H9 (cell line): ENCODE measurements at regions not wholly inside any gene's neighbourhood (a gene's known extent, or its start where the extent isn't known, plus 50 kb on each side); places are given as distances from the start of the nearest gene placed in this dataset.

Experiments
- DNase-seq: peaks from one replicate; pipeline ENCODE4 v3.0.0-alpha.2; 2017
- H2AFZ ChIP-seq: one replicate; pipeline ENCODE4 v1.6.1; 2013; ENCODE audit warnings: mild to moderate bottlenecking, low read length, control low read depth, moderate library complexity
- H2AK5ac ChIP-seq: 2 replicates; pipeline ENCODE4 v1.6.1; 2013; ENCODE audit warnings: low read length, control low read depth, mixed read lengths; ENCODE audit not compliant: insufficient read length
- H2BK120ac ChIP-seq: one replicate; pipeline ENCODE4 v1.6.1; 2013; ENCODE audit warnings: low read depth, mild to moderate bottlenecking, low read length, control low read depth, inconsistent platforms; ENCODE audit not compliant: poor library complexity, severe bottlenecking
- H2BK12ac ChIP-seq: 2 replicates; pipeline ENCODE4 v1.6.1; 2013; ENCODE audit warnings: low read length, control low read depth, mixed read lengths, low read depth; ENCODE audit not compliant: insufficient read length
- H2BK15ac ChIP-seq: 2 replicates; pipeline ENCODE4 v1.6.1; 2013; ENCODE audit warnings: low read depth, low read length, control low read depth
- H2BK20ac ChIP-seq: one replicate; pipeline ENCODE4 v1.6.1; 2013; ENCODE audit warnings: low read depth, mild to moderate bottlenecking, low read length, control low read depth, inconsistent platforms; ENCODE audit not compliant: poor library complexity, severe bottlenecking
- H2BK5ac ChIP-seq: 2 replicates; pipeline ENCODE4 v1.6.1; 2013; ENCODE audit warnings: low read length, control low read depth, mixed read lengths; ENCODE audit not compliant: insufficient read length
- H3K14ac ChIP-seq: 2 replicates; pipeline ENCODE4 v1.6.1; 2013; ENCODE audit warnings: low read length, control low read depth; ENCODE audit not compliant: insufficient read depth
- H3K18ac ChIP-seq: 2 replicates; pipeline ENCODE4 v1.6.1; 2013; ENCODE audit warnings: low read depth, mild to moderate bottlenecking, mixed read lengths, low read length, control low read depth; ENCODE audit not compliant: insufficient read length
- H3K23ac ChIP-seq: 2 replicates; pipeline ENCODE4 v1.6.1; 2013; ENCODE audit warnings: low read length, control low read depth, mixed read lengths, low read depth; ENCODE audit not compliant: insufficient read length
- H3K23me2 ChIP-seq: 2 replicates; pipeline ENCODE4 v1.6.1; 2013; ENCODE audit warnings: low read depth, mild to moderate bottlenecking, mixed read lengths, low read length, control low read depth; ENCODE audit not compliant: insufficient read length, poor library complexity, severe bottlenecking
- H3K27ac ChIP-seq: 2 replicates; pipeline ENCODE4 v1.5.1; 2013; ENCODE audit warnings: low read length, control low read depth, mixed read lengths, low read depth; ENCODE audit not compliant: insufficient read length
- H3K27me3 ChIP-seq: 2 replicates; pipeline ENCODE4 v1.6.1; 2013; ENCODE audit warnings: low read length, control low read depth, inconsistent platforms; ENCODE audit not compliant: insufficient read depth
- H3K4ac ChIP-seq: 2 replicates; pipeline ENCODE4 v1.6.1; 2013; ENCODE audit warnings: low read depth, mild to moderate bottlenecking, control low read depth, inconsistent platforms, low read length, moderate library complexity
- H3K4me1 ChIP-seq: 2 replicates; pipeline ENCODE4 v1.6.1; 2013; ENCODE audit warnings: low read length, control low read depth, inconsistent platforms; ENCODE audit not compliant: insufficient read depth
- H3K4me2 ChIP-seq: 2 replicates; pipeline ENCODE4 v1.6.1; 2013; ENCODE audit warnings: low read length, control low read depth, mixed read lengths; ENCODE audit not compliant: insufficient read length, insufficient read depth
- H3K56ac ChIP-seq: 2 replicates; pipeline ENCODE4 v1.6.1; 2013; ENCODE audit warnings: low read depth, mild to moderate bottlenecking, mixed read lengths, low read length, control low read depth; ENCODE audit not compliant: insufficient read length
- H3K79me1 ChIP-seq: 2 replicates; pipeline ENCODE4 v1.6.1; 2013; ENCODE audit warnings: low read depth, mild to moderate bottlenecking, moderate library complexity, low read length, control low read depth, inconsistent platforms; ENCODE audit not compliant: insufficient read depth, poor library complexity, severe bottlenecking
- H3K79me2 ChIP-seq: 2 replicates; pipeline ENCODE4 v1.6.1; 2013; ENCODE audit warnings: low read length, control low read depth, inconsistent platforms; ENCODE audit not compliant: insufficient read depth
- H3K9ac ChIP-seq: 2 replicates; pipeline ENCODE4 v1.6.1; 2013; ENCODE audit warnings: low read length, control low read depth, mixed read lengths; ENCODE audit not compliant: insufficient read length; ENCODE audit errors: extremely low read depth
- H3K9me3 ChIP-seq: one replicate; pipeline ENCODE4 v1.6.1; 2013; ENCODE audit warnings: low read depth, low read length, inconsistent platforms; ENCODE audit not compliant: control insufficient read depth
- H3T11ph ChIP-seq: one replicate; pipeline ENCODE4 v1.6.1; 2013; ENCODE audit warnings: mild to moderate bottlenecking, low read length, control low read depth, inconsistent platforms
- H4K20me1 ChIP-seq: one replicate; pipeline ENCODE4 v1.6.1; 2013; ENCODE audit not compliant: control insufficient read depth, insufficient read length, insufficient read depth
- H4K5ac ChIP-seq: 2 replicates; pipeline ENCODE4 v1.6.1; 2013; ENCODE audit warnings: low read depth, mild to moderate bottlenecking, mixed read lengths, low read length, control low read depth; ENCODE audit not compliant: insufficient read length
- H4K8ac ChIP-seq: replicated peaks from 2 replicates; pipeline ENCODE4 v1.6.1; 2013; ENCODE audit warnings: low read length, control low read depth, mixed read lengths, low read depth; ENCODE audit not compliant: insufficient read length
- H4K91ac ChIP-seq: 2 replicates; pipeline ENCODE4 v1.6.1; 2013; ENCODE audit warnings: low read depth, mild to moderate bottlenecking, moderate library complexity, mixed read lengths, low read length, control low read depth; ENCODE audit not compliant: insufficient read length
- H3K27ac Mint-ChIP-seq, 3 experiments: 2 replicates in 2 of 3; 3 replicates in 1 of 3; pipeline ENCODE4 v1.8.0; 2020 to 2021; ENCODE audit warnings: mixed read lengths in 3 of 3, mild to moderate bottlenecking in 1 of 3, moderate library complexity in 1 of 3
- H3K27me3 Mint-ChIP-seq: 2 replicates; pipeline ENCODE4 v1.8.0; 2021; ENCODE audit warnings: low read depth, mild to moderate bottlenecking, moderate library complexity, mixed read lengths
- H3K36me3 Mint-ChIP-seq, 3 experiments: 2 replicates in 2 of 3; 3 replicates in 1 of 3; pipeline ENCODE4 v1.8.0; 2020 to 2021; ENCODE audit warnings: low read depth in 3 of 3, mixed read lengths in 3 of 3; ENCODE audit not compliant: insufficient read depth in 1 of 3
- H3K4me1 Mint-ChIP-seq, 2 experiments: 2 replicates each; pipeline ENCODE4 v1.8.0; 2020; ENCODE audit warnings: mixed read lengths in 2 of 2
- H3K4me3 Mint-ChIP-seq, 2 experiments: 2 replicates in 1 of 2; 3 replicates in 1 of 2; pipeline ENCODE4 v1.8.0; 2020 to 2021; ENCODE audit warnings: mild to moderate bottlenecking in 2 of 2, mixed read lengths in 2 of 2, moderate library complexity in 1 of 2
- H3K9me3 Mint-ChIP-seq, 2 experiments: 2 replicates in 1 of 2; 3 replicates in 1 of 2; pipeline ENCODE4 v1.8.0; 2020; ENCODE audit warnings: mild to moderate bottlenecking in 2 of 2, mixed read lengths in 2 of 2, moderate library complexity in 1 of 2
- WGBS: extraction: QIAGEN DNeasy Blood & Tissue Kit; methylation state at CpG from one replicate; pipeline ENCODE4 v1.1.7; 2013; ENCODE audit warnings: missing lambda C conversion rate, low lambda C conversion rate, mixed read lengths; ENCODE audit not compliant: insufficient read length; ENCODE audit errors: extremely low coverage; 5-methylcytosine and 5-hydroxymethylcytosine counted together
- TF ChIP-seq, protein P1 (sequence below): fragments of 200-600 bp; sonication (generic); conservative IDR thresholded peaks from 3 replicates; pipeline ENCODE4 v1.8.0; 2021; ENCODE audit warnings: antibody characterized with exemption, mild to moderate bottlenecking

DNA sequence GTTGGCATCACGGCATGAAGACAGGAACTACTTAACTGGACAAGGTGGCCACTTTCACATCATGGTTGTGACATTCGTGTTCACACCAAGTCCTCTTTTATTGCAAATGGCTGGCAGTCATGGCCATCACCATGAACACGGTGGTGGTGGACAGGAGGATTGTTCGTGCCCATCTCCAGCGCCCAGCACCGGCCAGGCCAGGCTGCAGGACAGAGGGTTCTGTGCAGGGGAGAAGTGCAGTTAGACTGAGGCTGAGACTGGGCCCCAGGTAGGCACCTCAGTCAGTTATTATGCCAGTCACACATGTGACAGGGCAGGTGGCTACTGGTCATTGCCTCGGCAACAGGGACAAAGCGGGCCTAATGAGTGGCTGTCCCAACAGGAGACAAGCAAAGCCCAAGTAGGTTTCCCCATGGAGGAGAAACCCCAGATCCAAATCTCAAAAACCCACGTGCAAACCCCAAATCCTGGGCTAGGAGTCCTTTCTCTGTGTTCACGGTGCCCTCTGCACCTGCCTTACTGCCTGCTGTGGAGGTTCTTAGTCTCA, 468.1 kb upstream of the MYT1L start:
- no peak overlapping the region for H3K56ac ChIP-seq
- no peak overlapping the region for H3K9ac ChIP-seq
- no peak overlapping the region for H4K5ac ChIP-seq
- no peak overlapping the region for H2AFZ ChIP-seq
- no peak overlapping the region for H2BK5ac ChIP-seq
- H3K4me1 ChIP-seq, result no peaks in the 10 kb centered on the region
- H2AK5ac ChIP-seq, result no peak overlapping the region
- H3T11ph ChIP-seq, result no peak overlapping the region
- H3K27ac Mint-ChIP-seq, result no peak overlapping the region; a peak in 1 of 7 replicates
- no peak overlapping the region for H3K4me3 Mint-ChIP-seq
- H2BK20ac ChIP-seq, result no peak overlapping the region
- no peak overlapping the region for H3K23ac ChIP-seq
- no peaks in the 10 kb centered on the region for H3K9me3 ChIP-seq
- H4K8ac ChIP-seq, result no peak overlapping the region
- no peak overlapping the region for H2BK120ac ChIP-seq
- no peak overlapping the region for H3K18ac ChIP-seq
- WGBS, result no CpG with 5 or more reads among the region's 10 CpGs
- H3K27ac ChIP-seq, result no peak overlapping the region
- H3K23me2 ChIP-seq, result no peaks in the 10 kb centered on the region
- peaks cover 23 to 32% of the 10 kb centered on the region in 2 experiments for H3K9me3 Mint-ChIP-seq
- H3K79me2 ChIP-seq, result no peaks in the 10 kb centered on the region
- H3K27me3 ChIP-seq, result no peaks in the 10 kb centered on the region
- TF ChIP-seq, protein P1, sequence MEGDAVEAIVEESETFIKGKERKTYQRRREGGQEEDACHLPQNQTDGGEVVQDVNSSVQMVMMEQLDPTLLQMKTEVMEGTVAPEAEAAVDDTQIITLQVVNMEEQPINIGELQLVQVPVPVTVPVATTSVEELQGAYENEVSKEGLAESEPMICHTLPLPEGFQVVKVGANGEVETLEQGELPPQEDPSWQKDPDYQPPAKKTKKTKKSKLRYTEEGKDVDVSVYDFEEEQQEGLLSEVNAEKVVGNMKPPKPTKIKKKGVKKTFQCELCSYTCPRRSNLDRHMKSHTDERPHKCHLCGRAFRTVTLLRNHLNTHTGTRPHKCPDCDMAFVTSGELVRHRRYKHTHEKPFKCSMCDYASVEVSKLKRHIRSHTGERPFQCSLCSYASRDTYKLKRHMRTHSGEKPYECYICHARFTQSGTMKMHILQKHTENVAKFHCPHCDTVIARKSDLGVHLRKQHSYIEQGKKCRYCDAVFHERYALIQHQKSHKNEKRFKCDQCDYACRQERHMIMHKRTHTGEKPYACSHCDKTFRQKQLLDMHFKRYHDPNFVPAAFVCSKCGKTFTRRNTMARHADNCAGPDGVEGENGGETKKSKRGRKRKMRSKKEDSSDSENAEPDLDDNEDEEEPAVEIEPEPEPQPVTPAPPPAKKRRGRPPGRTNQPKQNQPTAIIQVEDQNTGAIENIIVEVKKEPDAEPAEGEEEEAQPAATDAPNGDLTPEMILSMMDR, result no peak
- peaks cover 0 to 3% of the 10 kb centered on the region in 2 experiments; a peak in 1 of 4 replicates for H3K4me1 Mint-ChIP-seq
- H3K4me2 ChIP-seq, result no peak overlapping the region
- peaks cover 17% of the 10 kb centered on the region for H3K27me3 Mint-ChIP-seq
- H3K4ac ChIP-seq, result no peak overlapping the region
- no peak overlapping the region for H4K91ac ChIP-seq
- H3K36me3 Mint-ChIP-seq, result peaks cover 0 to 15% (median 11%) of the 10 kb centered on the region in 3 experiments; a peak in 5 of 7 replicates
- no peaks in the 10 kb centered on the region for H3K79me1 ChIP-seq
- no peak overlapping the region for H2BK12ac ChIP-seq
- DNase-seq, result no peak
- no peak overlapping the region; the same call in 1 of the 2 replicates for H3K14ac ChIP-seq
- H2BK15ac ChIP-seq, result no peak overlapping the region
- no peaks in the 10 kb centered on the region for H4K20me1 ChIP-seq
